DMS153 treated with DMSO at 0.1 percent for 48 hours (cell line): ENCODE measurements at regions not wholly inside any gene's neighbourhood (a gene's known extent, or its start where the extent isn't known, plus 50 kb on each side); places are given as distances from the start of the nearest gene placed in this dataset.

Experiments
- DNase-seq: peaks from one replicate; lab custom pipeline; 2025; ENCODE audit not compliant: unreplicated experiment; lab: John Stamatoyannopoulos, UW

DNA sequence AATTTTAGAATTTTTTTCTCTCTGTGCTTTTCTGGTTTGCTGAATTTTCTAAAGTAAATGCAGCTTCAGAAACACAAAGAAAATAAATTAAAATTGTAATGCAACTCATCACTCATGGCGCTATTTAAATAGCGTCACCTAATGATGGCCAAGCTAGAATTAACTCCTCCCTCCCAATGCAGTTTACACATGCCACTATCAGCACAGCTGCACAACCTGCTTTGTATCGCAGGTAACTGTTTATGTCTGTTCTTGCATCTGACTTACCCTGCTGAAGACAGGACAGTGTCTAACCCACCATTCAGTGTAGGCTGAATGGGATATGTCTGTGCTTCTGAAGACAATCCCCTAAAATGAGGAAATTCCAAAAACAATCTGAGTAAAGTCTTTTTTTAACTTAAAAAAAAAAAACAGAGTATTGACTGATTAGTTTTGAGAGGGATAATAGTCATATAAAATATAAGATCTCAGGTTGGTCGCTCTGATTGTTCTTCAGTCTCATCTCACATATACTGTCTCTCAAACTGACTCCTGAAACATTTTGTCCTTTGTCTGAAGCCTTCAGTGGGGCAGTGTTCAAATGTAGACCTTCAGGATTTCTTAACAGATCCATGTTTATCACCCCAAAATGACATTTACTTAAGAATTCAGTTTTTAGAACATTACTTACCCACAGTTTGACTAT, 271.4 kb downstream of the ZEB2 start:
- DNase-seq, result no peak

- no peak for DNase-seq
Observed at GRCh38 chr2:144244938-144245337, 275.0 kb downstream of the ZEB2 start.

- DNase-seq, result no peak
Observed at GRCh38 chr2:144242311-144242710, 277.6 kb downstream of the ZEB2 start.

DNA sequence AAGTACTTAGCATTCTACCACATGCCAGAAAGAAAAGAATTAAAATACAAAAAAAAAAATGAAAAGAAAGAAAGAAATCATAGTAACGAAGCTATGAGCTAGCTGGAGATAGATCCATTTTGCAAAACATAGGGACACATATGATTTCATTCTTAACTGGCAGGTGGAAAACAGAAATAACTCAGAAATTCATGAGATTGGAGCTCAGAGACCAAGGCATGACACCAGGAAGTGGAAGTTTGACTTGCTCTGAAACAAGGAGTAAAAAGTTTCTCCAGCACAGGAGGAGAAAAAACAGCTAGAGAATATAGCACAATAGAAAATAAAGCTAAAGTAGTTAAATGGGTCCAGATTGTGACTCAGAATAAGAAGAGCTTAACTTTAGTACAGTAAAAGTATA, 278.1 kb downstream of the ZEB2 start:
- DNase-seq, result no peak

DNA sequence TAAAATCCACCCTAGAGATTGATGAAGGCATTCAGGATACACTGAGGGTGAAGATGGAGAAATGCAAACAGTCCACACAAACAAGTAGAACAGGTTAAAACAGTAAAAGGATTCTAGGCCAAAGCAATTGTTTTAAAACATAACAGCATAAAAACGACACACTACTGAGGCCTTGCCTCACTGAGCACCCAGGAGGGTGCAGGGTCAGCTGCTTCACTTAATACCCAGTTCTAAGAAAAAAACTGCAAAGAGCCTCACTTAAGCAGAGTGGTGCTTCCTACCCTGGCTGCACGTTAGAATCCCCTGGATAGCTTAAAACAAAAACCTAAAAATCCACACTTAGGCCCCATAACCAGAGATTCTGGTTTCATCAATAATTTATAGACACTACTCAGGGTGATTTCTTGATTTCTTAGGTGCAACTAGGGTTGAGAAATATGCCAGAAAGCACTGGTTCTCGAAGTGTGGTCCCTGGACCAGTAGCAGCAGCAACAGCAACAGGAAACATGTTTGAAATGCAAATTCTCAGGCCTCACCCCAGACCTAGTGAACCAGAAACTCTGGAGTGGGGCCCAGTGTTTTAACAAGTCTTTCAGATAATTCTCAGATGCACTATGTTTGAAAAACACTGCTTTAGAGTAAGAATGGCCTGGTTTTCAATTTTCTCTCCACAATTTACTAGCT, 279.1 kb downstream of the ZEB2 start:
- no peak for DNase-seq

DNA sequence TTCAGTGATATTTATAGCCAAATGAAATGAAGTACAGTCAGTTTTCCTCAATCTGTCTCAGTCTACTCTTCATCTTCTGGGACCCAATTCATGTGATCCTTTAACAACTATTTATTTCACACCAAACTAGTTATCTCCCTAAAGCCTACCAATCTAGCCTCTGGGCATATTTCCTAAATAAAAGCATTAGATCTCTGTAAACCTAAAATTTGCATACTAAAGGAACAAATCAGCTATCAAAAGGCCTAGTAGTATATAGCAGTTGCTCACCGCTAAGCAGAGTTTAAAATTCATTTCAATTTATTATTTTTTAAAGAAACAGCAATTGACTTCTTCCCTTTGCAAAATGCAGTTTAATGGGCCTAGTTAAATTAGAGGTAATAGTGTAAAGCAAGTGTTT, 280.2 kb downstream of the ZEB2 start:
- no peak for DNase-seq

- DNase-seq, result no peak
Observed at GRCh38 chr2:144239306-144239705, 280.6 kb downstream of the ZEB2 start.

DNA sequence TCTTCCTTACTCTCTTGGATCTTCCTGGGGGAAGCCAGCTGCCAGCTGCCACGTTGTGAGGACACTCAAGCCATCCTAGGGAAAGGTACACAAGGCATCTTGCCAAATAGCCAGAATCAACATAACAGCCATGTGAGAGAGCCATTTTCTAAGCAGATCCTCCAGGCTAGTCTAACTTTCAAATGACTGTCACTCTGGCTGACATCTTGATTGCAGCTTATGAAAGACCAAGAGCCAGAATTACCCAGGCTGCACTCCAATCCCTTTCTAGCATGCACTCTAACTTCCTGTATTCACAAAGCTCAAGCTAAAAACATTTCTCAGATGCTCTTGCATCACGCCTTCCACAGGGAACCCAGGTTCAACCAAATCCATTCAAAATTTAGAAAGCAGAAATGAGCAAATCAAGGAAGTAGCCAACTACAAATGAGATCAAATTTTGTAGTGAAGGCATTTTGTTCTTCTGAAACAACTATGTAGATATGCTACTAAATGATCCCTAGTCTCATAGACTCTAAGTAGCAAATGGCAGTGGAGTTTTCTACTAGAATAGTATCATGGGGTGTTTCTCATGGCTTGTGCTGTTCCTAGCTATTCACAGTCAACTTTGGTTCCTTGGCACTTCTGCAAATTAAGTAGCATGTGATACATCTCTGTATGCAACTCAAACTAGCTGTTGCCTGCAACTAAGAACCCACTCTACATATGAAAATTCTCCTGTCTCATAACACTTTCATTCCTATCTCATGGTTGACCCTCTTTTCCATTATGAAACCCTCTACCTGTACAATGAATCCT, 281.9 kb downstream of the ZEB2 start:
- no peak for DNase-seq

- no peak for DNase-seq
Observed at GRCh38 chr2:144237108-144237507, 282.8 kb downstream of the ZEB2 start.

DNA sequence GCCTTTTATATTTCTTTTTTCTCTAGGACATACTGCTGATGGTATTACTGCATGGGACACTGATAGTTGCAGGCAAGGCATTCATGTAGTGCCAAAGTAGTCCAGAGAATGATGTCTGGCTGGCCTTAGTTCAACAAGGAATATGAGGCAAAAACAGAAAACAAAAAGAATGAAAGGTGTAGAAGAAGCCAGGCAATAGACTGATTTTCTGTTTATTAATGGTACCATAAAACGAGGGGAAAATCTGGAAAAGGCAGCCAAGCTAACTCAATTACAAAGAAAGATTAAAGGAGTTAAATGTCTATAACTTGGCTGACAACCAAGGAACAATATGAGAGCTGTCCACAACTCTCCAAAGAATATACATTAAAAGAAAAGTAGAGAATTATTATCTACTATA, 284.9 kb downstream of the ZEB2 start:
- no peak for DNase-seq

DNA sequence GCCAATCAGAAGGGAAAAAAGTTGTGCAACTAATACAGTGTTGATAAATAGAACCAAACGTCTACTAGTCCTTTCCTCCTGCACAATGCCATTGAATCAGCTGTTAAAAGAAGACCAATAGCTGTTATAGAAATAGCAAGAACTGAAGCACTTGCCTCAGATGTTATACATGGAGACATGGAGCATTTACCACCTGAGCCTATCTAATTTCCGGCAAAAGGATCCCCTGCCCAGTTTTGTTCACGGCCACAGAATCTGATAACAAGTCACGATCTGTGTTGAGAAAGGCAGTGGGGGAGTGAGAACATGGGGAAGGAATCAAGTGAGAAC, 285.4 kb downstream of the ZEB2 start:
- DNase-seq, result no peak

GRCh38 chr2:144233733-144234541, 286.0 kb downstream of the ZEB2 start:
- no peak for DNase-seq

DNA sequence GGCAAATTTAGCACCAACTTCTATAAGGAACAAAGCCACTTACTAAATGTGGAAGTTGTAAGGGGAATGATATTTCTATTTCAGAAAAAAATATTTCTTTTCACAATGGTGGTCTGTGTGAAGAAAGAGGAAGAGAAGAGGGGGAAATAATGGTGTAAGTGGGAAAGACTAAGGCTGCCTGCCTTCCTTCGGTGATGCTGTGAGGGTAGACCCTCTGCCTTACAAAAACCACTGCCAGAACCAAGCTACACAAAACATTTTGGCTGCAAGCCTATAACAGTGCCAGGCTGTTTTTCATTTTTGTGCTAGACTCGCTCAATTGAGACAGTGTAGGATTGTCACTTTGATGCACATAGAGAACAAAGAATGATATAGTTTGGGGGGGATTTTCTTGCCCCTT, 286.6 kb downstream of the ZEB2 start:
- no peak for DNase-seq

GRCh38 chr2:144230448-144231085, 289.4 kb downstream of the ZEB2 start:
- DNase-seq, result no peak

DNA sequence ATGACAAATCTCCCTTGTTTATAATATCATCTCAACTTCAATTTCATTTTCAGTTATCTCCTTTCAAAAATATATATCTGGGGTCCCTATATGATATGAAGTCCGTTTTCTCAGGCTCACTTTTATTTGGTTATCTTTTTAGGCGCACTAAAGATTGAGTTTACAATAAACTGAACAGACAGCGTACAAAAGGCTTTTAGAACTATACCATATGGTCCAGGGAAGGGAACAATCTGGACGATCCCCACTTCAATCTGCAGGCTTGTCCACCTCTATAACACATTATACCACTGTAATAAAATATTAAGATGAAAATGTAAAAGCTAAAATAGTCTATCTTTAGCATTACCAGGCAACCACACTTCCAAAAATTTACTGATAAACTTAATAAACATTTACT, 289.9 kb downstream of the ZEB2 start:
- DNase-seq, result no peak

GRCh38 chr2:144229296-144229695, 290.6 kb downstream of the ZEB2 start:
- no peak for DNase-seq

- DNase-seq, result no peak
Observed at GRCh38 chr2:144227427-144228105, 292.4 kb downstream of the ZEB2 start.

GRCh38 chr2:144225076-144225475, 294.8 kb downstream of the ZEB2 start:
- DNase-seq, result no peak

DNA sequence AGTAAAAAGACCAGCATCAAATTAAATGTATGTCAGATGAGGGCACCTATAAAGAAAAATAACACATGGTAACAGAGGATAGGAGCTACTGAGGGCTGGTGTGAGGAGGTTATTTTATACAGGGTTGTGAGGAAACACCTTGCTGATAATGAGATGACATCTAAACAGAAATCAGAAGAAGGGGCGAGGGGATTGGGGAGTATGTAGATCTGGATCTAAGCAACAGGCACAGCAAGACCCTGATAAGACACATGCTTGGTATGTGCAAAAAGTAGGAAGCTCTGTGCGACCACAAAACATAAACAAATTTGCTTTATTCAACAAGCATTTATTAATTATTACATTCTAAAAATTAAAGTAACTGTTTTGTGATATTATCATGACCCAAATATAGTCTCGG, 295.4 kb downstream of the ZEB2 start:
- DNase-seq, result no peak

DNA sequence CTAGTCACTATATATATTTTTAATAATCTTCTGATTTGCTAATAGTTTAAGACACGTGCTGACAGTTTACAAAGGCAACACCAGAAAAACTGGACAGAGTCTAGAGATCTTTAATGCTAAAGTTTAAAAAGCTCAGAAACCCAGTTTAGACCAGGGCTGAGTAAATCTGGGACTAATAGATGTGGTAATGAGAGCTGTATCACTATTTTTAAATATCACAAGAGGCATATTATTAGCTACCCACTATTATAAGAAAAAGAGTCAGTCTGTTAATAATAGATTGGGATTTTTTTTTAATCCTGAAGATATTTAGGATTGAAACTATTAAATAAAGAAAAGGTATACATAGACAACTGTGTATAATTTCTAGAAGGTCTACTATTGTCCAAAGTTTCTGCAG, 299.9 kb downstream of the ZEB2 start:
- DNase-seq, result no peak
